AG08395 (cell line): ENCODE measurements at regions not wholly inside any gene's neighbourhood (a gene's known extent, or its start where the extent isn't known, plus 50 kb on each side); places are given as distances from the start of the nearest gene placed in this dataset.
"Not testable (repeated sequence)": the region's sequence is repeated elsewhere in the genome, so short reads cannot be mapped to it uniquely, and the experiment has no call there.

Source experiments
- DNase-seq: peaks from one replicate; pipeline ENCODE4 v3.0.0; 2012; ENCODE audit warnings: mixed read lengths, low spot score

DNA sequence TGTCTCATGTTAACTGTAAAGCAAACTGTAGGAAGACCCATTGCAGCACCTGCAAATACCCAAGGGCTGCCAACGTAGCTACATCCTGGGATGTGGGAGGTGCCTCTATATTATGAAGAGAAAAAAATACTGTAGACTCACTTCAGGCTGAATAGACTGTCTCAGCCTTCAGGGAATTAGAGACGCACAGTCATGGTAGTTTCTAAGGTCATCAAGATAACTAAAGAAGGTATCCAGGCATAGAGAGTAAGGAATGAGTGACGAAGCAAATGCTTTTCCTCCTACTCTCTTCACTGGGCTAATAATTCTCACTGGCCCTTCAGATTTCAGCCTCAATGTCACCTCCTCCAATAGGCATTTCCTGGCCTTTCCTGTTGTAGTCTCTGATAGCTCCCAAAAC, 121.6 kb upstream of the ECI2 start:
- no peak for DNase-seq

- peak; percentile 82 for DNase-seq
These were observed 118.3 kb upstream of the ECI2 start for GRCh38 chr6:4253604-4254231.

- DNase-seq = not testable (repeated sequence)
These were observed 117.1 kb upstream of the ECI2 start for GRCh38 chr6:4252445-4252844.

- DNase-seq = no peak
These were observed 115.3 kb upstream of the ECI2 start for GRCh38 chr6:4250645-4251044.

DNA sequence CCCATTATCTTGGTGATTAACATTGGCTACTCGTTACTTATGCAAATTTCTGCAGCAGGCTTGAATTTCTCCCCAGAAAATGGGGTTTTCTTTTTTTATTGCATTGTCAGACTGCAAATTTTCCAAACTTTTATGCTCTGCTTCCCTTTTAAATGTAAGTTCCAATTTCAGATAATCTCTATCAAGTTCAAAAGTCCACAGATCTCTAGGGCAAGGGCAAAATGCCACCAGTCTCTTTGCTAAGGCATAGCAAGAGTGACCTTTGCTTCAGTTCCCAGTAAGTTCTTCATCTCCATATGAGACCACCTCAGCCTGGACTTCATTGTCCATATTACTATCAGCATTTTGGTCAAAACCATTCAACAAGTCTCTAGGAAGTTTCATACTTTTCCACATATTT, 108.5 kb upstream of the ECI2 start:
- DNase-seq = not testable (repeated sequence)

DNA sequence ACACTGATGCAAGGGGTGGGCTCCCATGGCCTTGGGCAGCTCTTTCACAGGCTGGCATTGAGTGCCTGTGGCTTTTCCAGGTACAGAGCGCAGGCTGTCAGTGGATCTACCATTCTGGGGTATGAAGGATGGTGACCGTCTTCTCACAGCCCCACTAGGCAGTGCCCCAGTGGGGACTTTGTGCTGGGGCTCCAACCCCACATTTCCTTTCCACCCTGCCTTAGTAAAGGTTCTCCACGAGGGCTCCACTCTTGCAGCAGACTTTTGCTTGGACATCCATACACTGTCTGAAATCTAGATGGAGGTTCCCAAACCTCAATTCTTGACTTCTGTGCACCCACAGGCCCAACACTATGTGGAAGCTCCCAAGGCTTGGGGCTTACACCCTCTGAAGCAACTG, 107.9 kb upstream of the ECI2 start:
- no peak for DNase-seq

DNA sequence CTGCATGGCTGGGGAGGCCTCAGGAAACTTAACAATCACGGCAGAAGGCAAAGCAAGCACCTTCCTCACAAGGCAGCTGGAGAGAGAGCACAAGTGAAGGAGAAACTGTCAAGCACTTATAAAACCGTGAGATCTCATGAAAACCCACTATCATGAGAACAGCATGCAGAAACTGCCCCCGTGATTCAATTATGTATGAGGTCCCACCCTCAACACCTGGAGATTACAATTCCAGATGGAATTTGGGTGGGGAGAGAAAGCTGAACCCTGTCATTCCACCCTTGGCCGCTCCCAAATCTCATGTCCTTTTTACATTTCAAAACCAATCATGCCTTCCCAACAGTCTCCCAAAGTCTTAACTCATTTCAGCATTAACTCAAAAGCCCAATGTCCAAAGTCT, 107.2 kb upstream of the ECI2 start:
- no peak for DNase-seq

- DNase-seq = no peak
These were observed 104.8 kb upstream of the ECI2 start for GRCh38 chr6:4240148-4240547.

- no peak for DNase-seq
These were observed 89.9 kb upstream of the ECI2 start for GRCh38 chr6:4225161-4225872.

- no peak for DNase-seq
These were observed 88.9 kb upstream of the ECI2 start for GRCh38 chr6:4224067-4224978.

GRCh38 chr6:4220558-4220957, 85.2 kb upstream of the ECI2 start:
- peak; percentile 15 for DNase-seq

DNA sequence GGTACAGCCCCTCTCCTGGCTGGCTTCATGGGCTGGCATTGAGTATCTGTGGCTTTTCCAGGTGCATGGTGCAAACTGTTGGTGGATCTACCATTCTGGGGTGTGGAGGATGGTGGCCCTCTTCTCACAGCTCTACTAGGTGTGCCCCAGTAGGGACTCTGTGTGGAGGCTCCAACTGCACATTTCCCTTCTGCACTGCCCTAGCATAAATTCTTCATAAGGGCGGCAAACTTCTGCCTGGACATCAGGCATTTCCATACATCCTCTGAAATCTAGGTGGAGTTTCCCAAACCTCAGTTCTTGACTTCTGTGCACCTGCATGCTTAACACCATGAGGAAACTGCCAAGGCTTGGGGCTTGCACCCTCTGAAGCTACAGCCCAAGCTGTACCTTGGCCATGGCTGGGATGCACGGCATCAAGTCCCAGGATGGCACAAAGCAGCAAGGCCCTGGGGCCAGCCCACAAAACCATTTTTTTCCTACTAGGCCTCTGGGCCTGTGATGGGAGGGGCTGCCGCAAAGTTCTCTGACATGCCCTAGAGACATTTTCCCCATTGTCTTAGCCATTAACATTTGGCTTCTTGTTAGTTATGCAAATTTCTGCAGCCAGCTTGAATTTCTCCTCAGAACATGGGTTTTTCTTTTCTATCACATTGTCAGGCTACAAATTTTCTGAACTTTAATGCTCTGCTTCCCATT, 83.4 kb upstream of the ECI2 start:
- not testable (repeated sequence) for DNase-seq

DNA sequence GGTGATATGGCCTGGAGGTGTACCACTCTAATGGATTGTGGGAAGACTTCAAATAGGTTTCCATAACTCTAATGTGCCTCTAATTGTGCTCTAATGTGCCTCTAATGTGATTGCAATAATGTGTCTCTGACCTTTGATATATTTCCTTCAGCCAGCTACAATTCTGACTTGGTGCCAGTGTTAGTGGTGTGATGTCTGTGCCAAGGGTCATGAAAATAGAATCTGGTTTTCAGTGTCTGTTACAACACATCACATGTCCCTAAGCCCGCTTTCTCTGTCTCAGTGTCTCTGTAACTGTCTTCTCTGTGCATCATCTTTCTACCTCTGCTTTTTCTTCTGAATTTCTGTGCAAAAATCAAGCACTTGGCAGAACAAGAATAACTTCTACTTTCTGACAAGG, 77.2 kb upstream of the ECI2 start:
- no peak for DNase-seq

- peak; percentile 67 for DNase-seq
These were observed 75.4 kb upstream of the ECI2 start for GRCh38 chr6:4210629-4211419.

- DNase-seq = no peak
These were observed 73.8 kb upstream of the ECI2 start for GRCh38 chr6:4209196-4209595.

GRCh38 chr6:4208158-4208557, 72.8 kb upstream of the ECI2 start:
- no peak for DNase-seq

GRCh38 chr6:4203642-4204417, 68.5 kb upstream of the ECI2 start:
- not testable (repeated sequence) for DNase-seq

DNA sequence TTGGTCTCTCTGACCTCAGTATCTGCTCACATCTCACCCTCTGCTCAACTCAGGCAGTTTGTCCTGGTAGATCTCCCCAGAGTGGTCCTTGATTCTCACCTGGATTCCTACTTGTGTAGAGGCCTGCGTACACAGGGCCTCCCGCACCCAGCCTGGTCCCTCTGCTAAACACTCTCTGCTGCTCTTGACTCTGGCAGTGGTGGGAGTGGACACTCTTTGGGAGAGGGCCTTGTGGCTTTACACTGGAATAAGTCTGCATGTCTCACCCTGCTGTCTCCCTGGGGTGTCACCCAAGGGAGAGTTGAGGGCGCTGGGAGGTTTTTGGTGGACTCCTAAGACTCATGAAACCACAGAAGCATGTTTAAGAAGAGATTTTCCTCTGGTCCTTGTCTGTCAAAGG, 57.3 kb upstream of the ECI2 start:
- no peak for DNase-seq

DNA sequence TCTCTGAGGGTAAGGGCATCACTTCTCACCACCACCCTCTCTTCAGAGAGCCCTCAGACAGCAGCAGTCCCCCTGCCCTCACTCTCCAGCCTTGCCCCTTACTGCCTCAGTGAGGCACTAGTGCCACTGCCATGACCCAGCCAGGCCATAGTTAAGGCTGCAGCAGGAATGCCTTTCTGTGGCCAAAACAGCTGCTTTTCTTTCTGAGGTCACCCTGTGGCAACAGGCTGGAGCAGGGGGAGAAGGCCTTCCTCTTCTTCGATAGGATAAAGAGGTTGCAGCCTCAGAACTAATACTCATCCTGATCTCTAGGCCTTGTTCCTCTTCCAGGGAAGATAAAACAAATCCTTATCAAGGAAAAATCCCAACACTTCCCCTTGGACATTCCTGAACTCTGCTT, 56.8 kb upstream of the ECI2 start:
- DNase-seq = no peak

- DNase-seq = no peak
These were observed 55.9 kb upstream of the ECI2 start for GRCh38 chr6:4191271-4191721.

- DNase-seq = no peak
These were observed 53.9 kb upstream of the ECI2 start for GRCh38 chr6:4189249-4189648.
